LNCaP clone FGC (cell line): ENCODE measurements at regions not wholly inside any gene's neighbourhood (a gene's known extent, or its start where the extent isn't known, plus 50 kb on each side); places are given as distances from the start of the nearest gene placed in this dataset.

Experiments used
- DNase-seq: peaks from one replicate; pipeline ENCODE4 v3.0.0-alpha.2; 2011; ENCODE audit warnings: low read depth
- H3K4me3 ChIP-seq: 2 replicates; pipeline ENCODE4 v1.5.1; 2011; ENCODE audit warnings: mild to moderate bottlenecking, low read depth, low read length, control low read depth
- TF ChIP-seq, protein P1 (sequence below): IDR thresholded peaks from 2 replicates; pipeline ENCODE4 v1.5.1; 2012; ENCODE audit warnings: mild to moderate bottlenecking; ENCODE audit not compliant: control insufficient read depth, insufficient read depth; ENCODE audit errors: extremely low read depth

DNA sequence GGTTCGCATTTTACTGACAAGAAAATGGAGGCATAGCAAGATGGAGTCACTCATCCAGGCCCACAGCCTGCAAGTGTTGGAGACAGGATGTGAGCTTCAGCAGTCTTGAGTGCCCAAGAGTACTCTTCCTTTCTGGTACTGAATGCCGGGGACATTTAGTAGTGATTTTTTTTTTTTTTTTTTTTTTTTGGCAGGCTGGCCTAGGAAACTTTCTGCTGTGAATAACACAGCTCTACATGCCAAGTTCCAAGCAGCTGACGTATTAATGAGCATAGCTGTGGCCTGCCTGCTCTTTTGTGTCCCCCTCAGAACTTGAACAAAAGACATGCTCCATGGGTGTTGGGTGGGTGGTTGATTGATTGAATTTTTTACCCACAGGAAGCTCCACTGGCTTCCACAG lies 195.5 kb upstream of the CADM1 start:
- DNase-seq = no peak
- TF ChIP-seq, protein P1, sequence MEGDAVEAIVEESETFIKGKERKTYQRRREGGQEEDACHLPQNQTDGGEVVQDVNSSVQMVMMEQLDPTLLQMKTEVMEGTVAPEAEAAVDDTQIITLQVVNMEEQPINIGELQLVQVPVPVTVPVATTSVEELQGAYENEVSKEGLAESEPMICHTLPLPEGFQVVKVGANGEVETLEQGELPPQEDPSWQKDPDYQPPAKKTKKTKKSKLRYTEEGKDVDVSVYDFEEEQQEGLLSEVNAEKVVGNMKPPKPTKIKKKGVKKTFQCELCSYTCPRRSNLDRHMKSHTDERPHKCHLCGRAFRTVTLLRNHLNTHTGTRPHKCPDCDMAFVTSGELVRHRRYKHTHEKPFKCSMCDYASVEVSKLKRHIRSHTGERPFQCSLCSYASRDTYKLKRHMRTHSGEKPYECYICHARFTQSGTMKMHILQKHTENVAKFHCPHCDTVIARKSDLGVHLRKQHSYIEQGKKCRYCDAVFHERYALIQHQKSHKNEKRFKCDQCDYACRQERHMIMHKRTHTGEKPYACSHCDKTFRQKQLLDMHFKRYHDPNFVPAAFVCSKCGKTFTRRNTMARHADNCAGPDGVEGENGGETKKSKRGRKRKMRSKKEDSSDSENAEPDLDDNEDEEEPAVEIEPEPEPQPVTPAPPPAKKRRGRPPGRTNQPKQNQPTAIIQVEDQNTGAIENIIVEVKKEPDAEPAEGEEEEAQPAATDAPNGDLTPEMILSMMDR = no peak

DNA sequence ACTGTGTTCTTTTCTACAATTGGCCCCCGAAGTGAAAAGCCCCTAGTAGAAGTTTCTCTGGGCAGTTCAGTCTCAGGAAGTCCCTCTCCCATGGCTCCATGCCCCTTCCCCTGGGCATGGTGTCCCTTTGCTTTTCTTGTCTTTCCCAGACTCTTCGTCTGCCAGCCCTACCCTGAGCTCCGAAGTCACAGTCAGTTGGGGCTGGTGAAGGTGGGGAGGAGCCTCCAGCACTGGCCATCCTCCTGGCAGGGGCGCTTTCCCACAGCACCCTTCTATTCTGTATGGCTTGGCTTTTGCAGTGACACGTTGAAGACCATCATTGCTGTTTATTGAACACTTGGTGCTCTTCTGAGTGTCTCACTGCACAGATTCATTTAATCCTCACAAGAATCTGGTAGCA lies 195.1 kb upstream of the CADM1 start:
- no peak for DNase-seq
- TF ChIP-seq, protein P1 = no peak
- no peak overlapping the region for H3K4me3 ChIP-seq

More for the DNA sequence above, 195.5 kb upstream of the CADM1 start:
- no peak overlapping the region for H3K4me3 ChIP-seq

DNA sequence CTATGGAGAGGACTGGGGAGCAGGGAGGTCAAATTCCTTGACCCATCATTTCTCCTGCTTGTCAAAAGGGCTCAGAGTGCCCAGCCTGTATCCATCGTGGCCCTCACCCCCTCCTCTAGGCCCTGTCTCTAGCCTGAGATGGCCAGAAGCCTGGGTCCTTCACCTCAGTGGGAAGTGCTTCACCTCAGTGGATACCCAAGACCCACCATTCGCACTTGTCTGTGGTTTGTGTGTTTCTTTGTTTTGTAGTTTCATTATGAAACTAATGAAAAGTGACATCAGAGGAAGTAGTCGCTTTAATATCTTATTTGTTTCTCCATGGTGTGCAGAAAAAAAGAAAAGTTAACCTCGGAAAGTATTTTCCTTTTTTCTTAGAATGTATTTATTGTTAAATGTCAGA lies 194.0 kb upstream of the CADM1 start:
- TF ChIP-seq, protein P1 = no peak
- no peak for DNase-seq
- H3K4me3 ChIP-seq = no peak overlapping the region

DNA sequence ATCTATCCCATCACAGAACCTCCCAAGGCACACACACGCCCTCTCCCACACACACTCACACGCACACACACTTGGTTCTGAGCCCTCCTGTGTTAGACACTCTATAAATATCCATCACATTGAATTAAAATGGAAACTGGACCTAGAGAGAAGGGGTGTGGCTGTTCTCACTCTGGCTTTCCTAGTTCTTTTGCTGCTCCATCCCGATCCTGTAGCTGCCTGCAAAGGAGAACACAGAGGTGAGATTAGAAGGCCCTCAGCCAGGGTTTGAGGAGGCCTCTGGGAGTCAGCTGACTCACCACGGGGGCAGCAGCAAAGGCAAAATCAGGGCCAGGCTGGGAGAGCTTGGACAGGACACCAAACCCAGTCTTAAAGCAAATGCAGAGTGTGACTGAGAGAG lies 192.3 kb upstream of the CADM1 start:
- DNase-seq = no peak
- TF ChIP-seq, protein P1 = no peak
- H3K4me3 ChIP-seq = no peak overlapping the region

DNA sequence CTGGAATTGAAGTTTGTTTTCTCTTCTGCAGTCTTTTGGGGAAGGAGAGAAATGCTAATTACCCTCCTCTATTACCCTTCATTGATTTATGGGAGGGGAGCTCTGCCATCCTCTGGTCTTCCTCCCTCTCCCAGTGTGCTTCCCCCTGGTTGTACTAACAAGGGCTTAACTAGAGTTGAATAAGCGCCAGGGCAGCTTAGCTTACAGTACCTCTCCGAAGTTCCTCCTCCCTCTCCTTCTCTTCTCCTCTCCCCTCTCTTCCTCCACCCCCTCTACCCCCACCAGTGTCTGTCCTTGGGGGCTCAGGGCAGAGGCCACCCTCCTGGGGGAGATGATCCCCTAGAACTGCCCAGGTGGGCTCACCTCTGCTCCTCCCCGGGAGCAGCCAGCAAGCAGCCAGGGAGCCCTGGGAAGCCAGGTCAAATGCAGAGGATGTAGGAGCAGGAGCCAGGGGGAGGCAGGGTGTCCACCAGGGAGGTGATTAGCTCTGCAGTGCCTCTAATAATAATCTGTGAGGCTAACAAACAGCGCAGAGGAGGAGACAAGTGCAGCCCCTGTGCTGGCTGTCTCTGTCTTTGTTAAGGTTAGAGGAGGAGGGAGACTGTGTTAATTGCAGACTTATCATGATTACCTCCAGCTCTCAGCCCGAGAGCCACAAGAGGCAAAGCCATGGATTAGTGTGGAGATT lies 191.6 kb upstream of the CADM1 start:
- H3K4me3 ChIP-seq = no peak overlapping the region
- TF ChIP-seq, protein P1 = no peak
- no peak for DNase-seq

DNA sequence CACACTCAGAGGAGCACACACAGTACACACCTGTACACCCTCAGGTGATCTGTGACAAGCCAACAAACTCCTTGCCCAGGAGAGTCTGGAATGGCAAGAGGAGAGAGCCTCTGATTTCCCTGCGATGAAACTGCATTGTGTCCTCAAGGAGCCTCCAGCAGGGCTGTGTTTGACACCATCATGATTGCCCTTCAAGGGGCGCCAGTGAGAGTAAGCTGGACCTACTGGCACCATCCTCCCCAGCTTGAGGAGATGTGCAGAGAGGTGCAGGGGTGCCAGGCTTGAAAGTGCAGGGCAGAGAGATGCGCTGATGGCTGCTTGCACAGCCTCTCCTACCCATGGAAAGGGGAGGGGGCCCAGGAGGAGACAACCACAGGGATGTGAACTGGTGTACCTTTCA lies 188.8 kb upstream of the CADM1 start:
- no peak for DNase-seq
- H3K4me3 ChIP-seq = no peak overlapping the region
- TF ChIP-seq, protein P1 = no peak

DNA sequence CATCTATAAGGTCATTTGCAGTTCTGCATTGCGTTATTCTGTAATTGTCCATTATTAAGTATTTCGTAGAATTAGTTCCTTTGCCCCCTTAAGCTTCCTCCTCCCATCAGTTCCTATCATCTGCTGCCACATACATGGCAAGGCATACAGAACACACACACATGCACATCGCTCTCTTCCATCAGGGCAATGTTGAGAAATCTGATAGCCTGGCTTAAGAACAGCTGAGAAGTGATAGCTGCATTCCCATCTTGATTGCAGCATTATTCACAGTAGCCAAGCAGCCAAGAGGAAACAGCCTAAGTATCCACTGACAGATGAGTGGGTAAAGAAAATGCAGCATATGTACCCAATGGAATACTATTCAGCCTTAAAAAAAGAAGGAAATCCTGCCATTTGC lies 186.8 kb upstream of the CADM1 start:
- TF ChIP-seq, protein P1 = no peak
- no peak for DNase-seq
- H3K4me3 ChIP-seq = no peak overlapping the region
